AG04449 (cell line): ENCODE measurements at regions not wholly inside any gene's neighbourhood (a gene's known extent, or its start where the extent isn't known, plus 50 kb on each side); places are given as distances from the start of the nearest gene placed in this dataset.
"Not testable (repeated sequence)": the region's sequence is repeated elsewhere in the genome, so short reads cannot be mapped to it uniquely, and the experiment has no call there.

ENCODE experiments used
- CTCF ChIA-PET: fragments of 350-600 bp; formaldehyde crosslinking; extraction: SDS; loops from one replicate; lab custom pipeline; 2021; ENCODE audit warnings: antibody characterized with exemption; lab: Yijun Ruan, JAX
- POLR2A ChIA-PET: fragments of 400-600, 350-600 bp; formaldehyde crosslinking; extraction: SDS; loops from one replicate; lab custom pipeline; 2020; ENCODE audit warnings: antibody characterized with exemption, inconsistent platforms; lab: Yijun Ruan, JAX
- DNase-seq: peaks from one replicate; pipeline ENCODE4 v3.0.0-alpha.2; 2010; ENCODE audit warnings: low read depth, low spot score
- H3K4me3 ChIP-seq: 2 replicates; pipeline ENCODE4 v1.5.1; 2011; ENCODE audit warnings: low read depth, mild to moderate bottlenecking, control low read depth, low read length
- TF ChIP-seq, protein P1 (sequence below): IDR thresholded peaks from one replicate; pipeline ENCODE4 v1.5.1; 2011; ENCODE audit warnings: mild to moderate bottlenecking, moderate library complexity, low read length, control low read depth, inconsistent platforms; ENCODE audit not compliant: insufficient read depth; ENCODE audit errors: missing control alignments

- POLR2A ChIA-PET: no interaction called here
- TF ChIP-seq, protein P1, sequence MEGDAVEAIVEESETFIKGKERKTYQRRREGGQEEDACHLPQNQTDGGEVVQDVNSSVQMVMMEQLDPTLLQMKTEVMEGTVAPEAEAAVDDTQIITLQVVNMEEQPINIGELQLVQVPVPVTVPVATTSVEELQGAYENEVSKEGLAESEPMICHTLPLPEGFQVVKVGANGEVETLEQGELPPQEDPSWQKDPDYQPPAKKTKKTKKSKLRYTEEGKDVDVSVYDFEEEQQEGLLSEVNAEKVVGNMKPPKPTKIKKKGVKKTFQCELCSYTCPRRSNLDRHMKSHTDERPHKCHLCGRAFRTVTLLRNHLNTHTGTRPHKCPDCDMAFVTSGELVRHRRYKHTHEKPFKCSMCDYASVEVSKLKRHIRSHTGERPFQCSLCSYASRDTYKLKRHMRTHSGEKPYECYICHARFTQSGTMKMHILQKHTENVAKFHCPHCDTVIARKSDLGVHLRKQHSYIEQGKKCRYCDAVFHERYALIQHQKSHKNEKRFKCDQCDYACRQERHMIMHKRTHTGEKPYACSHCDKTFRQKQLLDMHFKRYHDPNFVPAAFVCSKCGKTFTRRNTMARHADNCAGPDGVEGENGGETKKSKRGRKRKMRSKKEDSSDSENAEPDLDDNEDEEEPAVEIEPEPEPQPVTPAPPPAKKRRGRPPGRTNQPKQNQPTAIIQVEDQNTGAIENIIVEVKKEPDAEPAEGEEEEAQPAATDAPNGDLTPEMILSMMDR: no peak
- CTCF ChIA-PET: no interaction called here
- no peak for DNase-seq
- H3K4me3 ChIP-seq: no peak overlapping the region
Observed at GRCh38 chr10:45091968-45092367, 91.2 kb downstream of the ZNF22 start.

GRCh38 chr10:45093945-45094344 lies 93.2 kb downstream of the ZNF22 start:
- DNase-seq: no peak
- TF ChIP-seq, protein P1: no peak
- POLR2A ChIA-PET: no interaction called here
- H3K4me3 ChIP-seq: no peak overlapping the region
- CTCF ChIA-PET: no interaction called here

DNA sequence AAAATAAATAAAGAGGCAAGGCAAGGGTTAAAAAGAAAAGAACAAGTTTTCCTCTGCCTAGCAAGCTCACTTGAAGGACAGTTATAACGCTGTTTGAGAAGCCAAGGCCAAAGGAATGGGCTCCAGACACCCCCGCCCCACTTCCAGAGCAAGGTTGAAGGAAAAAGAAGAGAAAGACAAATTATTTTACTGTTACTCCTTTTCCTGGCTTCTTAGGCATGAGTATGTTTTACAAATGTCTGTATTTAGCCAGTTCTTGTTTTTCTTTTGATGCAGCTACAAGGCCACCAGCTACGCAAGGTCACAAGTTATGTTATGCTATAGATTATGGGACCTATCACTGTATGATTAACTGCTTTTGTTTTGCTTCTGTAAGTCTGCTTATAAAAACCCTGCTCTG lies 94.6 kb downstream of the ZNF22 start:
- no peak for DNase-seq
- no peak overlapping the region for H3K4me3 ChIP-seq
- ChIA-PET POLR2A (no interaction called here), CTCF (no interaction called here)
- TF ChIP-seq, protein P1: no peak

DNA sequence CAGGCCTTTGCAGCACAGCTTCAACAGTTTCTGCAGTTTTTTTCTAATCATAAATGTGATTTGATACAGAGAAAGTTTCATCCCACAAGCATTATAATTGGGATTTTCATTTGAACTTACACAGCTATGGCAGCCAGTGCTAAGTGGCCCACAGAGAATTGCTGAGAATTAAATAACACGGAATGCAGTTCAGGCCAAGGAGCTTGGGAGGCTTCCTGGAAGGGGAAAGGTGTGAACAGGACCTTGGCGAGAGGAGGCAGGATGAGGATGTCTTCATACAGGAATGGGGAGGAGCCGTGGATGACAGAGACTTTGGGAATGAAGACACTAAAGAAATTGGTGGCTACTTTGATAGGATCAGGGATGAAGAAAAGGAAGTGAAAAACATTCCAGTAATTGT lies 95.3 kb downstream of the ZNF22 start:
- TF ChIP-seq, protein P1: no peak
- H3K4me3 ChIP-seq: no peak overlapping the region
- no peak for DNase-seq
- ChIA-PET POLR2A (no interaction called here), CTCF (no interaction called here)

DNA sequence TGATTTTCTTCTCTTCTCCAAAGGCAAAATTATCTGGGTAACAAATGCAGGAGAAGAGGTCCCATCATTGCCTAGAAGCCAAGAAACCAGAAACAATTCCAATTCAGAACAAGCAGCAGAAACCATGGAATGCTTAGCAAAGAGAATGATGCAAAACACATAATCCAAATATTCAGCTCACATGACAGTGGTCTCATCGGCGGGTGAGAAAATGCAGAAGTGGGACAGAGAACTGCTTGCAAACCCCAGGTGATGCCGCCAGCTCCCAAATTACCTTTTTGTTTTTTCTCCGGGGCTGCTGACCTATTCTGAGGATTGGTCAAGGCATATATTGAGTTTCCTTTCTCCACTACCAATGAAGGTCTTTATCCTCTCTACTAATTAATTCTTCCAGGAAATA lies 99.7 kb downstream of the ZNF22 start:
- CTCF ChIA-PET: no interaction called here
- DNase-seq: no peak
- POLR2A ChIA-PET: no interaction called here

DNA sequence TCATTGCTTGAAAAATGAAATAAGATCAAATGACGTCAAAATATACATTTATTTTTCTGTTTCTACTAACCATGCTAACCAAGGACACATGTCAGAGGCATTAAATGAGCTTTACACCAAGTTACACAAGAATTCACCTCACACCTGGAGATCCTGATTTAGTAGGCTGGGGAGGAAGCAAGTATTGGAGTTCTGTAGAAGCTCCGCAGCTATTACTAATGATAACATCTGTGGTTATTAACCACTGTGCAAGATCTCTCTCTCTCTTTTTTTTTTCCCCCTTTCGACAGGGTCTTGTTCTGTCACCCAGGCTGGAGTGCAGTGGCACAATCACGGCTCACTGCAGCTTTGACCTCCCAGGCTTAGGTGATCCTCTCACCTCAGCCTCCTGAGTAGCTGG lies 104.0 kb downstream of the ZNF22 start:
- TF ChIP-seq, protein P1: no peak

More for the DNA sequence above, 99.7 kb downstream of the ZNF22 start:
- no peak overlapping the region for H3K4me3 ChIP-seq
- TF ChIP-seq, protein P1: no peak

GRCh38 chr10:45105309-45105708 lies 104.6 kb downstream of the ZNF22 start:
- CTCF ChIA-PET, DNase-seq, POLR2A ChIA-PET, H3K4me3 ChIP-seq: not testable (repeated sequence)

More for the DNA sequence above, 104.0 kb downstream of the ZNF22 start:
- CTCF ChIA-PET: no interaction called here
- no peak for DNase-seq
- POLR2A ChIA-PET: no interaction called here
- H3K4me3 ChIP-seq: no peak overlapping the region
